ENCODE measurements at regions not wholly inside any gene's neighbourhood (a gene's known extent, or its start where the extent isn't known, plus 50 kb on each side); places are given as distances from the start of the nearest gene placed in this dataset.

- no peak for DNase-seq
These were observed 65.4 kb downstream of the UBIAD1 start for GRCh38 chr1:11338284-11338924.

- DNase-seq, result no peak
These were observed 66.6 kb downstream of the UBIAD1 start for GRCh38 chr1:11339346-11340232.

- DNase-seq, result no peak
These were observed 67.2 kb downstream of the UBIAD1 start for GRCh38 chr1:11340233-11340632.

DNA sequence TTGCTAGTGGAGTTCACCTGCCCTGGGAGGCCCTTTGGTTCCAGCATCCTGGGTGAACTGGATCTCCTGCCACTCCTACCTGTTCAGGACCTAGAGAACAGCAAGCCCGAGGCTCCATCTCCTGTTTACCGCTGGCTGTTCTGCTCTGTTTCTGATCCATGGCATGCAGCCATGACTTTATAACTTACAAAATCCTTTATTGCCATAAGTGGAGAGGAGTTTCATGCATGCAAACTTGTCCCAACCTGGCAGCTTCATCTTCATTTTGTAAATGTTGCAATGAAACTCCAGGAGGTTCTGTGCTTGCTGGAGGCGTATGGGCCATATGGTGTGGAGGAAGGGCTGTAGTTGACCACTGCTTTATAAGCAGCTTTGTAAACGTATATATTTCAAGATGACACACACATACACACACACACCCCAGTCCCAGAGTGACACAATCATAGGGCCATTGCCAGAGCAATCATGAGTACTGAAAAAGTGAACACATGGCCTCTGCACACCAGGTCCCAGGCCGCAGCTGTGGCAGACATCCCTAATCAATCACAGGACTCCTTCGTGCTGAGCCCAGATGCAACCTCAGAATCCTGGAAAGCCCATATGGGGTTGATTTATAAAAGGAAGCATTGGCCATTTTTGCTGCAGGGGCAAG, 69.0 kb downstream of the UBIAD1 start:
- DNase-seq, result no peak

GRCh38 chr1:11342621-11343032, 69.6 kb downstream of the UBIAD1 start:
- DNase-seq, result no peak

DNA sequence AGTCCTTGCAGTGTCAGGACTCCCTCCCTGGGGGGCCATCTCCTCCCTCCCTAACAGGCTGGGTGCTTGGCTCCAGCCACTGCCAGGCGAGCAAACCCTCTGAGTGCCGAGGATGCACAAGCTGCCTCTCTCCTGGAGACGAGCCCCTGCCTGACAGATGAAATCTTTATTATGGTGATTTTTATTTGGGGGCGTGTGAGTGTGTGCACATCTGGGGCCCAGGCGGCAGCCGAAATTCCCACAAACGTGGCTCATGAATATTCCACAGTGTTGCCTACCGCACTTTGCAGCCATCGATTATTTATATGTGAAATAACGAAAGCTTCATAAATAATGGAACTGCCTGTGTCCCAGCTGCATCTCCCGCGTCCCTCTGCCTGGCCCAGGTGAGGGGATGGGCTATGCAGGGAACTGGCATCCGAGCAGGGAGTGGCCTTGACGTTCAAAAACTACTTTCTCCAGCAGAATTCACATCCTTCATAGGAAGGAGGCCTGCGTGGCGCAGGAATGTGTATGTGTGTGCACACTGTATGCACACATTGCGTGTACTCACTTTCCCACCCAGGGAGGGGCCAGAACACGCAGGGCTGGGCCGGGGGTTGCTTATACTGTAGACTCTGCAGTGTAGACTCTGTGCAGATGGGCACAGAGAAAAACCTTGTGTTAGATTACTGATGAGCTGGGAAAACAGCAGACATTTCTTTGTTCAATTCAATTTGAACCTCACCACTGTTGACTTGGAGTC, 73.1 kb downstream of the UBIAD1 start:
- no peak for DNase-seq

DNA sequence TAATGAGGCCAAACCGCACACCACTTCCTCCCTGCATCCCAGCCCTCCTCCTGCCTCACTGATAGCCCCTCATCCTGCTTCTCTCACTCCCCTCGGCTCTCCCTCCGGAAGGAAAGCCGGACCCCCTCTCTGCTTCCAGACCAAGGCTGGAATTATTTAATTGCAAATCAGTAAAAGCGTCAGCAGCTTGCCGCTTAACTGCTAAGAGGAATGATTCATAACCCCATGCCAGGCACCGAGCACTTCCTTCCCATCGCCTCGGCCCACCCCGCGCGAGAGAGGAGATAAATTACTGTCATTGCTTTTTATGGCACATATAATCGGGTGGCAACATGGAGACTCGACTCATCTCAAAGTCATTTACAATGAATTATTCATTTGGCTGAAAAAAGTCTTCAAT, 77.3 kb downstream of the UBIAD1 start:
- peak; percentile 29 for DNase-seq

DNA sequence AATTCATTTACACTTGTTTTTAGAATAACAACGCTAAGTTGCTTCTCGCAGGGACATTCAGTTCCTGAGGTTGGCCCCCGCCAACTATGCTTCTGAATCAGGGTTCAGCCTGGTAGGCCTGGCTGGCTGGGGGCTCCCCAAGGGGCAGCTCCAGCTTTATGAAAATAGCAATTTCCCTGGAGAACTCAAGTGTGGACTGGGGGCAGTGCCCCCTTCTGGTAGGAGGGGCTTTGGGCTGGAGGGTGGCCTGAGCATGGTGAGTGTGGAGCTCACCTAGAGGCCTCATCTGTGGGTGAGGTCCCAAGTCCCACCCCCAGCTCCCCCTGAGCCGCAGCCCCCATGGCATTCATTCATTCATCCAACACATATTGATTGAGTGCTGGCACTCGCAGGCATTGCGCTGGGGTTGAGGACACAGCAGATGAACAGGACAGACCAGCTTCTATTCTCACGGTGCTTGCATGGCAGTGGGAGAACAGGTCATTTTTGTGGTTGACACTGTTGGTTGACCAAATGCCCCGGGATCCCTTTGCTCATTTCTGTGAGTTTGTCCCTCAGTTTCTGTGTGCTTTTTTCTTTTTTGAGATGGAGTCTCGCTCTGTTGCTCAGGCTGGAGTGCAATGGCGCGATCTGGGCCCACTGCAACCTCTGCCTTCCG, 79.2 kb downstream of the UBIAD1 start:
- no peak for DNase-seq

DNA sequence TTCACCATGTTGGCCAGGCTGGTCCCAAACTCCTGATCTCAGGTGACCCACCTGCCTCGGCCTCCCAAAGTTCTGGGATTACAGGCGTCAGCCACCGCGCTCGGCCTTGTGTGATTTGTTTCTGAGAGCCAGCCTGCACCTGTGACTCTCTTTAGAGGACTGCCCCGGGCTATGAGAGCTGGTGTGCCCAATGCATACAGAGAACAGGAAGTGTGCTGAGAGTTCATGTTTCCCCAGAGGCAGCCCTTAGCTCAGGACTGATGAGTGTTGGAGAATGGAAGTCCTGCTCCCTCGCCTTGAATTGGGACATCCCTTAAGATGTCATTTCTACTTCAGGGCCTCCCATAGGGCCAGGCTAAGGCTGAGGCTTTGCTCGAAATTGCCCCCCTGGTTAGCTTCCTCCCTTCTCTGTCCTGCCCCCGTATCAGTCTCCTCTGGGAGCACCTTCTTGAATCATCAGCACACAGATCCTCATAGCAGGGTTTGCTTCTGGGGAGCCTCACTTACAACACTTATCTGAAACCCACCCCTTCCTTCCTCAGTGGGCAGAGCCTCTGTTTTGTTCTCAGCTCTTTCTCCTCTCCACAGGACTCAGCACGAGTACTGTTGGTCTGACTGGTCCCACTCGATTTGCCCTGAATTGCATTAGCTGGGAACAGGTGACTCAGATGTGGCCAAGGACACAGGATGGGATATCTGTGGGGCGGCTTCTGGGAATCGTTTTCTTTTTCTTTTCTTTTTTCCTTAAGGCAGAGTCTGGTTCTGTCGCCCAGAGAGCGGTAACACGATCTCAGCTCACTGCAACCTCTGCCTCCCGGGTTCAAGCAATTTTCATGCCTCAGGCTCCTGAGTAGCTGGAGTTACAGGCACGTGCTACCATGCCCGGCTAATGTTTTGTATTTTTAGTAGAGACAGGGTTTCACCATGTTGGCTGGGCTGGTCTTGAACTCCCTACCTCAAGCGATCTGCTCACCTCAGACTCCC, 80.1 kb downstream of the UBIAD1 start:
- DNase-seq, result peak; percentile 11

DNA sequence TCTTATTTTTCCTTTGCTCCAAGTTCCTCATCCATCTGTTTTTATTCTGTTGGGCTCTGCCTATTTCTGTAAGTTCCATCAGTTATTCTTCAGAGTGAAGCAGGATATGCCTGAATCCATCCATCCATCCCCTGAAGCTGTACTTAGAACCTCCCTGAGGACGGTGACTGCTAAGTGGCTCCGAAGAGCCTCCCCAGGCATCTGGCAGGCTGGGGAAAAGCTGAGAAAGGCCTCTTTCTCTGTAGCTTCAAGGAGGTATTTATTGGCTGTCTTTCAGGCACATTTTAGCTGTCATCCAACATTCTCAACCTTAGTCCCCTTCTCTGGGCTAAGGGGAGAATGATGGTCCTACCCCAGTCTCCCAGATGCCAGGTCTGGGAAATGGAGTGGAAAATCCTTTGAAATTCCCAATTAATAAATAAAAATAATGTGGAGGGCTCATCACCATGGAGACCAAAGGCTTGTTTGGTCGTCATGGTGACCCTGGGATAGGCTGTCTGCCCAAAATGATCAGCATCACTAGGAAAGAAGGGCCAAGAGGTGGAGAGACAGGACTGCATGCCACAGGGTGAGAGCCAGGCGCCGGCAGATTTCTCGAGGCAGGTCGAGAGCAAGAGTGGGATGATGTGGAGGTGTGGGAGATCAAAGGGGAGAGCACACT, 82.0 kb downstream of the UBIAD1 start:
- no peak for DNase-seq

DNA sequence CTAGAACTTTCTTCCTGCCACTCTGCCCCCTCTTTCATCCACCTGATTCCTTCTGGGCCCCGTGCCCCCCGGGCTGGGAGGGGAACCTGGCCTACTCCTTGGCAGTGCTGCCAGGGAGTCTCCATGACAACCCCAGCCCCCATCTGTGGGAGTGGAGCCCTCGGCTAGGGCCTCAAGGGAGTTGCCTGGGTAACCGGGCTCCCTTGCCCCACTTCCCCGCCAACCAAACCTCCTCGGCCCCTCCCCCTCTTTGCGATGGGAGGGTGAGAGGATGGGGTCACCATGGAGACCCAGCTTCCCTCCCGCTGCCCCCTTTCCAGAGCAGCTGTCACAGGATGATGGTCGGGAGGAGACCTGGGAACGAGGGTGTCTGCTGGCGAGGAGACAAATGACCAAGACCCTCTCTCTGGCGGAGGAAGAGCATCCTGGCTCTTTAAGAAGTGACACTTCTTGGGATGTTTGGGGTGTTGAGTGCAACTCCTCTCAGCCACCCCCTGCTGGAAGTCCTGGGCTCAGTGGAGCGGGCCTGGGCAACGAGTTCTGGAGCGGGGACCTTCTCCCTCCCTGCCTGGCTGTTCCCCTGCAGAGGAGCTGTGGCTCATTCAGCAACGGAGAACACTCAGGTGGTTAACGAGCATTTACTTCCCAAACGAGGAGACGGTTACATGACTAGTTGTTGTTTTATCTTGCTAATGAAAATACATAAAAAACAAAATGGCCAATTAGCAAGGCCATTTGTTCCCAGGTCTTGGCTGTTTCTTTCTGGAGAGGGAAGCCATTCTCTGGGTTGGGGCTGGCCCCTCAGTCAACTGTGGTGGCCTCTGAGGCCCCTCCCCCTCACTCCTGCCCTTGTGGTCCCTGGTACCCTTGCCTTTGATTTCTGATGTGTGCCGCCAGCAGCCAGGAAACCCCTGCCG, 82.8 kb downstream of the UBIAD1 start:
- no peak for DNase-seq

DNA sequence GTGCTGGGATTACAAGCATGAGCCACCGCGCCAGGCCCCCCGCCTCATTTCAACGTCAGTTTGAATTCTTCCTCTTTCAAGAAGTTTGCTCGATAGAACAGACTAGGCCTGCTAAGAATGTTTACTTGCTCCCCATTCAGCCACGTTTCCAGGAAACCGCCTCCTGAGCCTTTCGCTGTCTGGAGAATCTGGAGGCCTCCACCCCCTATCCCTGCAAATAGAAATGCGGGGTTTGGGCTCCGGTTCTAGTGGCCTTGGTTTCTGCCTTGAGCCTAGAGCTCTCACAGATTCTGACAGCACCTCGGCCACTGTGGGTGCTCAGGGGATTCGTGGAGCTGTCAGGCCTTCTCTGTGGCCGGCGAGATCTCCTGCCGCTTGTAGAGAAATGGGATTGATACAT, 84.3 kb downstream of the UBIAD1 start:
- no peak for DNase-seq

- no peak for DNase-seq
These were observed 86.0 kb downstream of the UBIAD1 start for GRCh38 chr1:11358984-11359383.

- no peak for DNase-seq
These were observed 89.6 kb downstream of the UBIAD1 start for GRCh38 chr1:11362547-11363021.

GRCh38 chr1:11364170-11364569, 91.2 kb downstream of the UBIAD1 start:
- DNase-seq, result peak; percentile 16

- DNase-seq, result no peak
These were observed 92.9 kb downstream of the UBIAD1 start for GRCh38 chr1:11365744-11366387.

GRCh38 chr1:11373029-11373894, 100.3 kb downstream of the UBIAD1 start:
- no peak for DNase-seq

All from inflammatory macrophage treated with lipopolysaccharide for 4 hours (primary cell).